H9 (cell line): ENCODE measurements at regions not wholly inside any gene's neighbourhood (a gene's known extent, or its start where the extent isn't known, plus 50 kb on each side); places are given as distances from the start of the nearest gene placed in this dataset.

Experiments used
- DNase-seq: peaks from one replicate; pipeline ENCODE4 v3.0.0-alpha.2; 2017
- H2AFZ ChIP-seq: one replicate; pipeline ENCODE4 v1.6.1; 2013; ENCODE audit warnings: mild to moderate bottlenecking, low read length, control low read depth, moderate library complexity
- H2AK5ac ChIP-seq: 2 replicates; pipeline ENCODE4 v1.6.1; 2013; ENCODE audit warnings: low read length, control low read depth, mixed read lengths; ENCODE audit not compliant: insufficient read length
- H2BK120ac ChIP-seq: one replicate; pipeline ENCODE4 v1.6.1; 2013; ENCODE audit warnings: low read depth, mild to moderate bottlenecking, low read length, control low read depth, inconsistent platforms; ENCODE audit not compliant: poor library complexity, severe bottlenecking
- H2BK12ac ChIP-seq: 2 replicates; pipeline ENCODE4 v1.6.1; 2013; ENCODE audit warnings: low read length, control low read depth, mixed read lengths, low read depth; ENCODE audit not compliant: insufficient read length
- H2BK15ac ChIP-seq: 2 replicates; pipeline ENCODE4 v1.6.1; 2013; ENCODE audit warnings: low read depth, low read length, control low read depth
- H2BK20ac ChIP-seq: one replicate; pipeline ENCODE4 v1.6.1; 2013; ENCODE audit warnings: low read depth, mild to moderate bottlenecking, low read length, control low read depth, inconsistent platforms; ENCODE audit not compliant: poor library complexity, severe bottlenecking
- H2BK5ac ChIP-seq: 2 replicates; pipeline ENCODE4 v1.6.1; 2013; ENCODE audit warnings: low read length, control low read depth, mixed read lengths; ENCODE audit not compliant: insufficient read length
- H3K14ac ChIP-seq: 2 replicates; pipeline ENCODE4 v1.6.1; 2013; ENCODE audit warnings: low read length, control low read depth; ENCODE audit not compliant: insufficient read depth
- H3K18ac ChIP-seq: 2 replicates; pipeline ENCODE4 v1.6.1; 2013; ENCODE audit warnings: low read depth, mild to moderate bottlenecking, mixed read lengths, low read length, control low read depth; ENCODE audit not compliant: insufficient read length
- H3K23ac ChIP-seq: 2 replicates; pipeline ENCODE4 v1.6.1; 2013; ENCODE audit warnings: low read length, control low read depth, mixed read lengths, low read depth; ENCODE audit not compliant: insufficient read length
- H3K23me2 ChIP-seq: 2 replicates; pipeline ENCODE4 v1.6.1; 2013; ENCODE audit warnings: low read depth, mild to moderate bottlenecking, mixed read lengths, low read length, control low read depth; ENCODE audit not compliant: insufficient read length, poor library complexity, severe bottlenecking
- H3K27ac ChIP-seq: 2 replicates; pipeline ENCODE4 v1.5.1; 2013; ENCODE audit warnings: low read length, control low read depth, mixed read lengths, low read depth; ENCODE audit not compliant: insufficient read length
- H3K27me3 ChIP-seq: 2 replicates; pipeline ENCODE4 v1.6.1; 2013; ENCODE audit warnings: low read length, control low read depth, inconsistent platforms; ENCODE audit not compliant: insufficient read depth
- H3K4ac ChIP-seq: 2 replicates; pipeline ENCODE4 v1.6.1; 2013; ENCODE audit warnings: low read depth, mild to moderate bottlenecking, control low read depth, inconsistent platforms, low read length, moderate library complexity
- H3K4me1 ChIP-seq: 2 replicates; pipeline ENCODE4 v1.6.1; 2013; ENCODE audit warnings: low read length, control low read depth, inconsistent platforms; ENCODE audit not compliant: insufficient read depth
- H3K4me2 ChIP-seq: 2 replicates; pipeline ENCODE4 v1.6.1; 2013; ENCODE audit warnings: low read length, control low read depth, mixed read lengths; ENCODE audit not compliant: insufficient read length, insufficient read depth
- H3K56ac ChIP-seq: 2 replicates; pipeline ENCODE4 v1.6.1; 2013; ENCODE audit warnings: low read depth, mild to moderate bottlenecking, mixed read lengths, low read length, control low read depth; ENCODE audit not compliant: insufficient read length
- H3K79me1 ChIP-seq: 2 replicates; pipeline ENCODE4 v1.6.1; 2013; ENCODE audit warnings: low read depth, mild to moderate bottlenecking, moderate library complexity, low read length, control low read depth, inconsistent platforms; ENCODE audit not compliant: insufficient read depth, poor library complexity, severe bottlenecking
- H3K79me2 ChIP-seq: 2 replicates; pipeline ENCODE4 v1.6.1; 2013; ENCODE audit warnings: low read length, control low read depth, inconsistent platforms; ENCODE audit not compliant: insufficient read depth
- H3K9ac ChIP-seq: 2 replicates; pipeline ENCODE4 v1.6.1; 2013; ENCODE audit warnings: low read length, control low read depth, mixed read lengths; ENCODE audit not compliant: insufficient read length; ENCODE audit errors: extremely low read depth
- H3K9me3 ChIP-seq: one replicate; pipeline ENCODE4 v1.6.1; 2013; ENCODE audit warnings: low read depth, low read length, inconsistent platforms; ENCODE audit not compliant: control insufficient read depth
- H3T11ph ChIP-seq: one replicate; pipeline ENCODE4 v1.6.1; 2013; ENCODE audit warnings: mild to moderate bottlenecking, low read length, control low read depth, inconsistent platforms
- H4K20me1 ChIP-seq: one replicate; pipeline ENCODE4 v1.6.1; 2013; ENCODE audit not compliant: control insufficient read depth, insufficient read length, insufficient read depth
- H4K5ac ChIP-seq: 2 replicates; pipeline ENCODE4 v1.6.1; 2013; ENCODE audit warnings: low read depth, mild to moderate bottlenecking, mixed read lengths, low read length, control low read depth; ENCODE audit not compliant: insufficient read length
- H4K8ac ChIP-seq: replicated peaks from 2 replicates; pipeline ENCODE4 v1.6.1; 2013; ENCODE audit warnings: low read length, control low read depth, mixed read lengths, low read depth; ENCODE audit not compliant: insufficient read length
- H4K91ac ChIP-seq: 2 replicates; pipeline ENCODE4 v1.6.1; 2013; ENCODE audit warnings: low read depth, mild to moderate bottlenecking, moderate library complexity, mixed read lengths, low read length, control low read depth; ENCODE audit not compliant: insufficient read length
- H3K27ac Mint-ChIP-seq, 3 experiments: 2 replicates in 2 of 3; 3 replicates in 1 of 3; pipeline ENCODE4 v1.8.0; 2020 to 2021; ENCODE audit warnings: mixed read lengths in 3 of 3, mild to moderate bottlenecking in 1 of 3, moderate library complexity in 1 of 3
- H3K27me3 Mint-ChIP-seq: 2 replicates; pipeline ENCODE4 v1.8.0; 2021; ENCODE audit warnings: low read depth, mild to moderate bottlenecking, moderate library complexity, mixed read lengths
- H3K36me3 Mint-ChIP-seq, 3 experiments: 2 replicates in 2 of 3; 3 replicates in 1 of 3; pipeline ENCODE4 v1.8.0; 2020 to 2021; ENCODE audit warnings: low read depth in 3 of 3, mixed read lengths in 3 of 3; ENCODE audit not compliant: insufficient read depth in 1 of 3
- H3K4me1 Mint-ChIP-seq, 2 experiments: 2 replicates each; pipeline ENCODE4 v1.8.0; 2020; ENCODE audit warnings: mixed read lengths in 2 of 2
- H3K4me3 Mint-ChIP-seq, 2 experiments: 2 replicates in 1 of 2; 3 replicates in 1 of 2; pipeline ENCODE4 v1.8.0; 2020 to 2021; ENCODE audit warnings: mild to moderate bottlenecking in 2 of 2, mixed read lengths in 2 of 2, moderate library complexity in 1 of 2
- H3K9me3 Mint-ChIP-seq, 2 experiments: 2 replicates in 1 of 2; 3 replicates in 1 of 2; pipeline ENCODE4 v1.8.0; 2020; ENCODE audit warnings: mild to moderate bottlenecking in 2 of 2, mixed read lengths in 2 of 2, moderate library complexity in 1 of 2
- CTCF ChIP-seq: fragments of 200-600 bp; sonication (generic); conservative IDR thresholded peaks from 3 replicates; pipeline ENCODE4 v1.8.0; 2021; ENCODE audit warnings: antibody characterized with exemption, mild to moderate bottlenecking
- WGBS: extraction: QIAGEN DNeasy Blood & Tissue Kit; methylation state at CpG from one replicate; pipeline ENCODE4 v1.1.7; 2013; ENCODE audit warnings: missing lambda C conversion rate, low lambda C conversion rate, mixed read lengths; ENCODE audit not compliant: insufficient read length; ENCODE audit errors: extremely low coverage; 5-methylcytosine and 5-hydroxymethylcytosine counted together

DNA sequence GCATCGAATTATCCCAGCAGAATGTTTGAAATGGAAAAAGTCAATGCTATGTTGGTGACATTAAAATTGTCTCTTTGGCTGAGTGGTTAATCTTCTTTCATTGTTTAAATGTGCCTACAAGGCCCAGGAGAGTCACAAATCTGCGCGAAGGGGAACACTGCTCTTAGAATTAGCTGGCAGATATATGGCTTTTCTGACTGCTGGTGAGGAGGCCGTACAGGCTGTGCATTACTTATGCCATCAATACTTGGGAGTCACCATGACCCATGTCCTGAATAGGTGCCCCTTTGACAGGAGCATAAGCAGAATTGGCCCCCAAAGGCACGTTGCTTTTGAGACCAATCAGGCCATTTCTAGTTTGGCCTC lies 521.5 kb downstream of the FUT8 start:
- no peak overlapping the region for H3K27ac ChIP-seq
- no peak overlapping the region for H3K4me3 Mint-ChIP-seq
- no peak for DNase-seq

More for the DNA sequence above, 521.5 kb downstream of the FUT8 start:
- H3K4me1 ChIP-seq: peaks cover 4% of the 10 kb centered on the region; the same call in 1 of the 2 replicates
- no peaks in the 10 kb centered on the region for H3K27me3 Mint-ChIP-seq
- H2AFZ ChIP-seq: no peak overlapping the region
- H4K20me1 ChIP-seq: no peaks in the 10 kb centered on the region
- no peak overlapping the region for H3K27ac Mint-ChIP-seq
- no peak overlapping the region for H3K14ac ChIP-seq
- no peak overlapping the region for H4K8ac ChIP-seq
- H3K36me3 Mint-ChIP-seq: no peaks in the 10 kb centered on the region
- no peak overlapping the region for H2BK20ac ChIP-seq
- no peaks in the 10 kb centered on the region for H3K79me1 ChIP-seq
- no peak overlapping the region for H3K9ac ChIP-seq
- no CpG with 5 or more reads among the region's 5 CpGs for WGBS
- H3K27me3 ChIP-seq: no peaks in the 10 kb centered on the region
- H3K56ac ChIP-seq: no peak overlapping the region
- no peak overlapping the region for H2AK5ac ChIP-seq
- no peaks in the 10 kb centered on the region for H3K9me3 Mint-ChIP-seq
- H4K91ac ChIP-seq: no peak overlapping the region
- no peak overlapping the region for H3K4ac ChIP-seq
- H3K4me1 Mint-ChIP-seq: peaks cover 14 to 17% of the 10 kb centered on the region in 2 experiments
- H3K23me2 ChIP-seq: no peaks in the 10 kb centered on the region
- H2BK5ac ChIP-seq: no peak overlapping the region
- H2BK12ac ChIP-seq: no peak overlapping the region
- no peak overlapping the region for H2BK120ac ChIP-seq
- TF ChIP-seq CTCF: no peak
- H3K23ac ChIP-seq: no peak overlapping the region
- no peak overlapping the region for H4K5ac ChIP-seq
- H2BK15ac ChIP-seq: no peak overlapping the region
- no peaks in the 10 kb centered on the region for H3K79me2 ChIP-seq
- no peak overlapping the region for H3T11ph ChIP-seq
- H3K9me3 ChIP-seq: no peaks in the 10 kb centered on the region
- H3K18ac ChIP-seq: no peak overlapping the region
- no peak overlapping the region for H3K4me2 ChIP-seq
